ENCODE measurements at regions not wholly inside any gene's neighbourhood (a gene's known extent, or its start where the extent isn't known, plus 50 kb on each side); places are given as distances from the start of the nearest gene placed in this dataset.

DNA sequence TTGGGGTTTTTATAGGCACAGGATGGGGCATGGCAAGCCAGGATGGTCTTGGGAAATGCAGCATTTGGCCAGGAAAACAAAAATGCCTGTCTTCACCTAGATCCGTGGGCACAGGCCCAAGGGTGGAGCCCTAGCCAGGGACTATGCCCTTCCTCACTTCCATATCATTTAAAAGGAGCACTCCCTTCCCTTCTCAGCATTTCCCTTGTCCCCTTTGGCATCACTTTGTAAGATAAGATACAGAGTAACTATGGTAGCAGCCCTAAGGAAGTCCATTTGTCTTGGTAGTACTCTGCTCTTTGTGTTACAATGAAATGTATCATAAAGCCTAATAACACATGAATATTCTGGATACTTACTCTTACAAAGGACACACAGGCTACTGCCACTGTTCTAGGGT lies 1092.6 kb upstream of the TENM4 start:
- H3K9me3 ChIP-seq (ENCODE audit: control insufficient read depth in 2 of 2, low read length in 2 of 2) = no peaks in the 10 kb centered on the region
- no peaks in the 10 kb centered on the region for H3K4me1 ChIP-seq (ENCODE audit: control insufficient read depth in 2 of 2, insufficient read depth in 2 of 2, low read length in 2 of 2)
- no peak overlapping the region for H3K4me3 ChIP-seq (ENCODE audit: low read length in 2 of 2)
- no peaks in the 10 kb centered on the region for H3K36me3 ChIP-seq (ENCODE audit: control insufficient read depth in 2 of 2, insufficient read depth in 2 of 2, low read length in 2 of 2)
- H3K9ac ChIP-seq (ENCODE audit: low read depth in 1 of 2, low read length in 2 of 2) = no peak overlapping the region
- H3K27me3 ChIP-seq (ENCODE audit: control insufficient read depth in 2 of 2, insufficient read depth in 2 of 2, low read length in 2 of 2) = no peaks in the 10 kb centered on the region
- no peak overlapping the region for H3K27ac ChIP-seq (ENCODE audit: low read depth in 2 of 2, low read length in 2 of 2)

DNA sequence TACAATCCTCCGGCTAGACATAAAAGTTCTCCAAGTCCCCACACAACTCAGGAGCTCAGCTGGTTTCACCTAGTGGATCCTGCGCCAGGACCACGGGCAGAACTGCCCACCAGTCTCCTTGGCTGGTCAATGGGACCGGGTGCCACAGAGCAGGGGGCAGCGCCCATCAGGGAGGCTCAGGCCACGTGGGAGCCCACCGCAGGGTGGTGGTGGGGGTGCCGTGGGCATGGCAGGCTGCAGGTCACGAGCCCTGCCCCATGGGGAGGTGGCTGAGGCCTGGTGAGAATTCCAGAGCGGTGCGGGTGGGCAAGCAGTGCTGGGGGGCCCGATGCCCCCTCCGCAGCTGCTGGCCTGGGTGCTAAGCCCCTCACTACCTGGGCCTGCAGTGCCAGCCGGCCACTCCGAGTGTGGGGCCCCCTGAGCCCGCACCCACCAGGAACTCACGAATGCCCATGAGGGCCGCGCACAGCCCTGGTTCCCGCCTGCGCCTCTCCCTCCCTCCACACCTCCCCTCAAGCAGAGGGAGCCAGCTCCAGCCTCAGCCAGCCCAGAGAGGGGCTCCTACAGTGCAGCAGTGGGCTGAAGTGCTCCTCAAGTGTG lies 1091.9 kb upstream of the TENM4 start:
- H3K27me3 ChIP-seq (ENCODE audit: control insufficient read depth in 2 of 2, insufficient read depth in 2 of 2, low read length in 2 of 2) = no peaks in the 10 kb centered on the region
- H3K9me3 ChIP-seq (ENCODE audit: control insufficient read depth in 2 of 2, low read length in 2 of 2) = no peaks in the 10 kb centered on the region
- no peak overlapping the region for H3K9ac ChIP-seq (ENCODE audit: low read depth in 1 of 2, low read length in 2 of 2)
- no peaks in the 10 kb centered on the region for H3K36me3 ChIP-seq (ENCODE audit: control insufficient read depth in 2 of 2, insufficient read depth in 2 of 2, low read length in 2 of 2)
- no peaks in the 10 kb centered on the region for H3K4me1 ChIP-seq (ENCODE audit: control insufficient read depth in 2 of 2, insufficient read depth in 2 of 2, low read length in 2 of 2)
- H3K27ac ChIP-seq (ENCODE audit: low read depth in 2 of 2, low read length in 2 of 2) = no peak overlapping the region
- no peak overlapping the region for H3K4me3 ChIP-seq (ENCODE audit: low read length in 2 of 2)

DNA sequence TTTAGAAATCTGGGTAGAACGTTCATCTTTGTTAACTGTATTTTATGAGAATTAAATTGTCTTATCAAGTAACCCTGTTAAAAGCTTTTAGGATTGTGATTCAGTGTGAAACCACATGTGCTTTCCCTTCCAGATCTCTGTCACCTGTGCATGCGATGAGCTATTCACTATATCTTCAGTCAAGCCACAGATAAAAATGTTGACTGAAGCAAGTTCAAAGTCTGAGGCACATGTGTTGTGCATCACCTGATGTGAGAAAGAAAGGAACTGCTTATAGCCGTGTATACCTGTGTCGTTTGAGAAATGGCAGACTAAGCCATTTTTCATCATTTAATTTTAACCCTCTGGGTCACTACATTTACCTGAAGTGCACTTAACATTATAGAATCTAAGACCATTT lies 1088.9 kb upstream of the TENM4 start:
- Histone ChIP-seq H3K4me1 (ENCODE audit: control insufficient read depth in 2 of 2, insufficient read depth in 2 of 2, low read length in 2 of 2) (peaks cover 0 to under 1% of the 10 kb centered on the region in 2 donors), H3K9ac (ENCODE audit: low read depth in 1 of 2, low read length in 2 of 2) (no peak overlapping the region), H3K4me3 (ENCODE audit: low read length in 2 of 2) (no peak overlapping the region), H3K9me3 (ENCODE audit: control insufficient read depth in 2 of 2, low read length in 2 of 2) (no peaks in the 10 kb centered on the region), H3K27me3 (ENCODE audit: control insufficient read depth in 2 of 2, insufficient read depth in 2 of 2, low read length in 2 of 2) (no peaks in the 10 kb centered on the region), H3K27ac (ENCODE audit: low read depth in 2 of 2, low read length in 2 of 2) (no peak overlapping the region), H3K36me3 (ENCODE audit: control insufficient read depth in 2 of 2, insufficient read depth in 2 of 2, low read length in 2 of 2) (no peaks in the 10 kb centered on the region)

DNA sequence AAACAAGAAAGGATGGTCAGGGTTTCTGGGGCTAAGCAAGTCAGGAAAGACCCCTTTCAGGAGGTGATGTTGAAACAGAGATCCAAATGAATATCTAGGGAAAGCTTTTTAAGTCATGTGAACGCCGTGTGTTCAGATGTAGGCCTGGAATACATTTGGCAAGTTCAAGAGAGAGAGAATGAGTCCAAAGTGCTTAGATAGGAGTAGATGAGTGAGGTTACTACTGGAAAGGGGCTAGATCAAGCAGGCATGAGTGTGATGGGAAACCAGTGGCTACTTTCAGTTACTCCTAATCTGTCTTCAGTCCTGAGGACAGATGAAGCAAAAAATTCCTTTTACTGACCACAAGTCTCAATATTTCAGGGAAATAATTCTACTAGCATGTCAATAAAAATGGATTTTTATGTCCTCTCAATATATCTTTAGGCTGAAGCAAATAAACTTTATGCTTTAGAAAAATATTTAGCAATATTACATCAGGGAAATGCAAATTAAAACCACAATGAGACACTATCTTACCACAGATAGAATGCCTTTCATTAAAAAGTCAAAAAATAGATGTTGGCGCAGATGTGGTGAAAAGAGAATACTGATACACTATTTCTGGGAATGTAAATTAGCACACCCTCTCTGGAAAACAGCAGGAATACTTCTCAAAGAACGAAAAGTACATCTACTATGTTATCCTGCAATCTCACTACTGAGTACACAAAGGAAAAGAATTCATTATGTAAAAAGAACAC lies 1085.0 kb upstream of the TENM4 start:
- H3K4me3 ChIP-seq (ENCODE audit: low read length in 2 of 2) = no peak overlapping the region
- no peaks in the 10 kb centered on the region for H3K27me3 ChIP-seq (ENCODE audit: control insufficient read depth in 2 of 2, insufficient read depth in 2 of 2, low read length in 2 of 2)
- no peaks in the 10 kb centered on the region for H3K9me3 ChIP-seq (ENCODE audit: control insufficient read depth in 2 of 2, low read length in 2 of 2)
- no peak overlapping the region for H3K9ac ChIP-seq (ENCODE audit: low read depth in 1 of 2, low read length in 2 of 2)
- H3K4me1 ChIP-seq (ENCODE audit: control insufficient read depth in 2 of 2, insufficient read depth in 2 of 2, low read length in 2 of 2) = peaks cover 3 to 5% of the 10 kb centered on the region in 2 donors
- H3K27ac ChIP-seq (ENCODE audit: low read depth in 2 of 2, low read length in 2 of 2) = no peak overlapping the region
- no peaks in the 10 kb centered on the region for H3K36me3 ChIP-seq (ENCODE audit: control insufficient read depth in 2 of 2, insufficient read depth in 2 of 2, low read length in 2 of 2)

DNA sequence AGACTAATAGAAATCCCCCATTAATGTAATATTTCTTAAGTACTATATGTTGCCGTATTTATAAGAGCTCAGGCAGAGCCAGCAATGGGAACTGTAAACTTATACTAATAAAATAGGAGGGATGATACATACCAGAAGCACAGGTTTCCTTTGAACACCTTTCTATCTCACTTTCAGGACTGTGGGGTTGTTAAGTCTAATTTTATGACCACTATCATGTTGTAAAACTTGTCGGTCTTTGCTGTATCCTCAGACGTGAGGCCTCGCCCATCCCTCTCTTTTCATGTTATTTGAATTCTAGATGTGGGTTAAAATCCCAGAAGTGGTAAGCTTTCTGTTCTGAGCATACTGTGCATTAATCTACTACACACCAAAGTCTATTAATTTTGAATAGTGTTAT lies 1083.5 kb upstream of the TENM4 start:
- Histone ChIP-seq H3K36me3 (ENCODE audit: control insufficient read depth in 2 of 2, insufficient read depth in 2 of 2, low read length in 2 of 2) (no peaks in the 10 kb centered on the region), H3K9ac (ENCODE audit: low read depth in 1 of 2, low read length in 2 of 2) (no peak overlapping the region), H3K27me3 (ENCODE audit: control insufficient read depth in 2 of 2, insufficient read depth in 2 of 2, low read length in 2 of 2) (no peaks in the 10 kb centered on the region), H3K4me3 (ENCODE audit: low read length in 2 of 2) (no peak overlapping the region), H3K9me3 (ENCODE audit: control insufficient read depth in 2 of 2, low read length in 2 of 2) (no peaks in the 10 kb centered on the region), H3K4me1 (ENCODE audit: control insufficient read depth in 2 of 2, insufficient read depth in 2 of 2, low read length in 2 of 2) (peaks cover 8 to 14% of the 10 kb centered on the region in 2 donors), H3K27ac (ENCODE audit: low read depth in 2 of 2, low read length in 2 of 2) (no peak overlapping the region)

DNA sequence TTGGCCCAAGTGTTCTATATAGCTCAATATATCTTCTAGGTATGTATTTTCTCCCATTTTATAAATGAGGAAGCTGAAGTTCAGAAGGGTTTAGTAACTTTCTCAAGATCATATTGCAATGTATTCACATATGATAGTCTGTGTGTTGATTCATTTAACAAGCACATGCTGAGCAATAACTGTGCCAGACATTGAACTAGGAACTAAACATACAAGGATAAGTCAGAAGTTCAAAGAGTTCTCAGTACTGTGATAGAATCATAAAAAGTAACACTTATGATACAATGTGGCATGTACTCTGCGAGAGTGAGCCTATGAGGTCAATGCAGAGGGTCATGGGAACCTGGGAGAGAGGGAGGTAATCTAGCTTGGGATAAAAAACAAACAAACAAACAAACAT lies 1082.2 kb upstream of the TENM4 start:
- Histone ChIP-seq H3K36me3 (ENCODE audit: control insufficient read depth in 2 of 2, insufficient read depth in 2 of 2, low read length in 2 of 2) (no peaks in the 10 kb centered on the region), H3K4me1 (ENCODE audit: control insufficient read depth in 2 of 2, insufficient read depth in 2 of 2, low read length in 2 of 2) (peaks cover 8 to 14% of the 10 kb centered on the region in 2 donors), H3K4me3 (ENCODE audit: low read length in 2 of 2) (no peak overlapping the region), H3K27ac (ENCODE audit: low read depth in 2 of 2, low read length in 2 of 2) (no peak overlapping the region), H3K9me3 (ENCODE audit: control insufficient read depth in 2 of 2, low read length in 2 of 2) (no peaks in the 10 kb centered on the region), H3K27me3 (ENCODE audit: control insufficient read depth in 2 of 2, insufficient read depth in 2 of 2, low read length in 2 of 2) (no peaks in the 10 kb centered on the region), H3K9ac (ENCODE audit: low read depth in 1 of 2, low read length in 2 of 2) (no peak overlapping the region)

DNA sequence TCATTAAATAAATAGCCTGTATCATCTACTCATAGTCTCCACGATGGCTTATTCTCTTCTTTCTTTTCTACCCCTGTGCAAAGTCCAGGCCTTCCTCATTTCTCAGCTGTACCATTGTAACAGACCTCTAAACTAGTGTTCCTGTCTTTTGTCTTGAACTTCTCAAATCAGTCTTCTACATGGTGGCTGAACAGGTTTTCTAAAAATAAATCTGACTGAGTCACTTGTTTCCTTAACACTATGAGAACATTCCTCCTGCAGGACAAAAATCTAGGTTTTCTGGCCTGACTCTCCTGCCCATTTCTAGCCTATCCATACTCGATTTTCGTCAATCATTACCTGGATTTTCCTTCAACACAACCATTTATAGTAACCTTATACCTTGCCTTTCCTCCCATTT lies 1080.8 kb upstream of the TENM4 start:
- no peaks in the 10 kb centered on the region for H3K36me3 ChIP-seq (ENCODE audit: control insufficient read depth in 2 of 2, insufficient read depth in 2 of 2, low read length in 2 of 2)
- no peaks in the 10 kb centered on the region for H3K27me3 ChIP-seq (ENCODE audit: control insufficient read depth in 2 of 2, insufficient read depth in 2 of 2, low read length in 2 of 2)
- peaks cover 8 to 14% of the 10 kb centered on the region in 2 donors for H3K4me1 ChIP-seq (ENCODE audit: control insufficient read depth in 2 of 2, insufficient read depth in 2 of 2, low read length in 2 of 2)
- H3K27ac ChIP-seq (ENCODE audit: low read depth in 2 of 2, low read length in 2 of 2) = no peak overlapping the region
- no peaks in the 10 kb centered on the region for H3K9me3 ChIP-seq (ENCODE audit: control insufficient read depth in 2 of 2, low read length in 2 of 2)
- H3K4me3 ChIP-seq (ENCODE audit: low read length in 2 of 2) = no peak overlapping the region
- H3K9ac ChIP-seq (ENCODE audit: low read depth in 1 of 2, low read length in 2 of 2) = no peak overlapping the region

DNA sequence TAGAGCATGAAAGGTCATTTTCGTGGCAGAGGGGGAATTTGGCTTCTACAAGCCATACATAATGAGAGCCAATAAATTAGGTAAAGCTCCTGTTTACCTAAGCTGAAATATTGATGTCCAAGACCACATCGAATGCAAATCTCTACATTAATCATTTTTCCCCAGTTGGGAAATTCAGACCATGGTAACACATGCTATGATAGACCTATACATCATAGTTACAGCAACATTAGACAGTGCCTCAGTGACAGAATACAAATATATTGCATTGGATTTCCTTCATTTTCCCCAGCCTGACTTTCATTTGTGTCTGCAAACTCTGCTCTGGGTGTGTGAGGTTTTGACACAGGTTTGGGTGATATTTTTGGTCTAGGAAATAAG lies 1079.7 kb upstream of the TENM4 start:
- H3K27me3 ChIP-seq (ENCODE audit: control insufficient read depth in 2 of 2, insufficient read depth in 2 of 2, low read length in 2 of 2) = no peaks in the 10 kb centered on the region
- no peaks in the 10 kb centered on the region for H3K9me3 ChIP-seq (ENCODE audit: control insufficient read depth in 2 of 2, low read length in 2 of 2)
- H3K4me1 ChIP-seq (ENCODE audit: control insufficient read depth in 2 of 2, insufficient read depth in 2 of 2, low read length in 2 of 2) = peaks cover 8 to 14% of the 10 kb centered on the region in 2 donors
- no peaks in the 10 kb centered on the region for H3K36me3 ChIP-seq (ENCODE audit: control insufficient read depth in 2 of 2, insufficient read depth in 2 of 2, low read length in 2 of 2)
- no peak overlapping the region for H3K27ac ChIP-seq (ENCODE audit: low read depth in 2 of 2, low read length in 2 of 2)
- H3K9ac ChIP-seq (ENCODE audit: low read depth in 1 of 2, low read length in 2 of 2) = no peak overlapping the region
- H3K4me3 ChIP-seq (ENCODE audit: low read length in 2 of 2) = no peak overlapping the region

DNA sequence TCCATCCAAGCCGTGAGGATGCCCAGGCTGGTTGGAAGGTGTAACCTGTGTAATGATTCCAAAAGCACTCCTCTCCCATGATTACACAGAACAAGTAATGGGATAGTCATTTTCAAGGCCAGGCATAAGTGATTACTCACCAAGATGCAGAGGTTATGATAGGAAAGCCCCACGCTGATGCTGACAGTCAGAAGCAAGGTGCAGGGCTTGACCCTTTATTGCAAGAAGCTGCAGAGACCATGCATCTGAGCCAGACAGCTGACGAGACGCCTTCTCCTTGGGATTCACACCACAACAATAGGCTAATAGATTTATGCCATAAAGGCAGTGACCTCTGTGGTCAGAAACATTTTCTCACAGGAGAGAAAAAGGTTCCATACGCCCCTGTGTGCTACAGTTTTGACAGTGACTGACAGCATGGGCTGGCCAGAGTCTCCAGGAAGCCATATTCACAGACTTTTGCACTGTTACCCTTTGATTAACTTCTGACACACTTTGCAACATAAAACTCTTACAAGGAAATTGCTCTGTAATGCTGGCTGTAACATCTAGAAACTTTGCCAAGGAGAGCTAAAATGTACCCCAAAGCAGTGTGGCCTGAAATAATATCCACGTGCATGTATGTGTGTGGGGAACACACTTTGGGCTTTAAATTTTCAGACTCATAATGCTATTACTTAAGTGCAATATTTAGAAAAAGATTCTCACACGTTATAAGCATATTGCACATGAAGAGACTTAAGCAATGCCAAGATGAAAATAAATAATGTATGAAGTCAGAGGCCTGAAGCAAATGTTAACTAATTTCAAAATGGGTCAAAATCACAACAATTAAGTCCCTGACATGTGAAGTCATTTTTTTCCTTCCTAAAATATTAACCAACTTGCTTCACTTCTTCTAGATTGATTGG lies 1079.0 kb upstream of the TENM4 start:
- Histone ChIP-seq H3K27me3 (ENCODE audit: control insufficient read depth in 2 of 2, insufficient read depth in 2 of 2, low read length in 2 of 2) (no peaks in the 10 kb centered on the region), H3K9ac (ENCODE audit: low read depth in 1 of 2, low read length in 2 of 2) (no peak overlapping the region), H3K36me3 (ENCODE audit: control insufficient read depth in 2 of 2, insufficient read depth in 2 of 2, low read length in 2 of 2) (no peaks in the 10 kb centered on the region), H3K4me1 (ENCODE audit: control insufficient read depth in 2 of 2, insufficient read depth in 2 of 2, low read length in 2 of 2) (peaks cover 8 to 14% of the 10 kb centered on the region in 2 donors), H3K9me3 (ENCODE audit: control insufficient read depth in 2 of 2, low read length in 2 of 2) (no peaks in the 10 kb centered on the region), H3K27ac (ENCODE audit: low read depth in 2 of 2, low read length in 2 of 2) (no peak overlapping the region), H3K4me3 (ENCODE audit: low read length in 2 of 2) (no peak overlapping the region)

DNA sequence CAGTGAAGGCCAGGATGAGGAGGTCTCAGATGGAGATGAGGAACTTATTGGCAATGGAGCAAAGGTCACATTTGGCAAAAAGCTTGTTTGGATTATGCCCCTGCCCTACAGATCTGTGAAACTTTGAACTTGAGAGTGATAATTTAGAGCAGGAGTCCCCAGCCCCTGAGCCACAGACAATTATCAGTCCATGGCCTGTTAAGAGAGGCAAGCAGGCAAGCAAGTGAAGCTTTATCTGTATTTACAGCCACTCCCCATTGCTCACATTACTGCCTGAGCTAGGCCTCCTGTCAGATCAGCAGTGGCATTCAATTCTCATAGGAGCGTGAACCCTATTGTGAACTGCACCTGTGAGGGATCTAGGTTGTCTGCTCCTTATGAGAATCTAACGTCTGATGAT lies 1076.9 kb upstream of the TENM4 start:
- Histone ChIP-seq H3K4me3 (ENCODE audit: low read length in 2 of 2) (no peak overlapping the region), H3K36me3 (ENCODE audit: control insufficient read depth in 2 of 2, insufficient read depth in 2 of 2, low read length in 2 of 2) (no peaks in the 10 kb centered on the region), H3K27me3 (ENCODE audit: control insufficient read depth in 2 of 2, insufficient read depth in 2 of 2, low read length in 2 of 2) (no peaks in the 10 kb centered on the region), H3K9ac (ENCODE audit: low read depth in 1 of 2, low read length in 2 of 2) (no peak overlapping the region), H3K27ac (ENCODE audit: low read depth in 2 of 2, low read length in 2 of 2) (no peak overlapping the region), H3K4me1 (ENCODE audit: control insufficient read depth in 2 of 2, insufficient read depth in 2 of 2, low read length in 2 of 2) (peaks cover 5 to 12% of the 10 kb centered on the region in 2 donors), H3K9me3 (ENCODE audit: control insufficient read depth in 2 of 2, low read length in 2 of 2) (no peaks in the 10 kb centered on the region)

Data from mucosa of rectum (tissue), 2 donors.